HL-60 (cell line): ENCODE measurements at regions not wholly inside any gene's neighbourhood (a gene's known extent, or its start where the extent isn't known, plus 50 kb on each side); places are given as distances from the start of the nearest gene placed in this dataset.

Source experiments
- CTCF ChIP-seq: IDR thresholded peaks from one replicate; pipeline ENCODE4 v1.5.1; 2011; ENCODE audit warnings: low read length, control low read depth, inconsistent platforms; ENCODE audit not compliant: insufficient read depth
- GABPA ChIP-seq: IDR thresholded peaks from 2 replicates; pipeline ENCODE4 v1.6.1; 2012; ENCODE audit warnings: low read depth
- POLR2AphosphoS5 ChIP-seq: IDR thresholded peaks from 2 replicates; pipeline ENCODE4 v1.6.1; 2012; ENCODE audit warnings: low read depth
- REST ChIP-seq: IDR thresholded peaks from 2 replicates; pipeline ENCODE4 v1.6.1; 2012; ENCODE audit warnings: low read depth; ENCODE audit not compliant: insufficient replicate concordance
- SPI1 ChIP-seq: IDR thresholded peaks from 2 replicates; pipeline ENCODE4 v1.6.1; 2012; ENCODE audit warnings: low read depth, mild to moderate bottlenecking, borderline replicate concordance

GRCh38 chr2:67900826-67901225 lies 162.0 kb downstream of the C1D start:
- TF ChIP-seq CTCF (no peak), REST (no peak), GABPA (no peak), POLR2AphosphoS5 (no peak), SPI1 (no peak)
